SK-N-MC (cell line): ENCODE measurements at regions not wholly inside any gene's neighbourhood (a gene's known extent, or its start where the extent isn't known, plus 50 kb on each side); places are given as distances from the start of the nearest gene placed in this dataset.

Experiments
- DNase-seq: peaks from one replicate; pipeline ENCODE4 v3.0.0-alpha.2; 2011; ENCODE audit warnings: low read depth, low spot score
- H3K27ac ChIP-seq: fragments of 200-600 bp; sonication (generic); 2 replicates; pipeline ENCODE4 v1.5.1; 2016; ENCODE audit warnings: mixed run types
- H3K36me3 ChIP-seq: fragments of 200-600 bp; sonication (generic); 2 replicates; pipeline ENCODE4 v1.6.1; 2017; ENCODE audit warnings: antibody characterized with exemption, low read length, mixed read lengths; ENCODE audit not compliant: insufficient read depth
- H3K4me3 ChIP-seq: fragments of 200-600 bp; sonication (generic); 2 replicates; pipeline ENCODE4 v1.5.1; 2016
- H3K9ac ChIP-seq: fragments of 200-600 bp; sonication (generic); 2 replicates; pipeline ENCODE4 v1.8.0; 2017; ENCODE audit warnings: mixed run types, mixed read lengths; ENCODE audit not compliant: insufficient read length
- H3K9me3 ChIP-seq: fragments of 200-600 bp; sonication (generic); 2 replicates; pipeline ENCODE4 v1.6.1; 2017; ENCODE audit warnings: low read depth, mild to moderate bottlenecking, antibody characterized with exemption, low read length, moderate library complexity, mixed read lengths
- EZH2 ChIP-seq: fragments of 200-600 bp; sonication (generic); IDR thresholded peaks from one replicate; pipeline ENCODE4 v1.6.1; 2017; ENCODE audit warnings: antibody characterized with exemption
- FOXP2 ChIP-seq: optimal IDR thresholded peaks from 2 replicates; pipeline ENCODE3; 2011; ENCODE audit warnings: mild to moderate bottlenecking, moderate library complexity; ENCODE audit not compliant: insufficient read depth; ENCODE audit errors: extremely low read length, control extremely low read depth
- POLR2AphosphoS5 ChIP-seq: IDR thresholded peaks from 2 replicates; pipeline ENCODE4 v1.6.1; 2012; ENCODE audit warnings: mild to moderate bottlenecking, low read depth, low read length, borderline replicate concordance

GRCh38 chr1:29830916-29831315 is 594.6 kb downstream of the PTPRU start:
- no peak for DNase-seq
- TF ChIP-seq EZH2 = no peak
- no peak for TF ChIP-seq FOXP2
- TF ChIP-seq POLR2AphosphoS5 = no peak
- Histone ChIP-seq H3K4me3 (no peak overlapping the region), H3K27ac (no peak overlapping the region), H3K9me3 (no peaks in the 10 kb centered on the region), H3K36me3 (no peaks in the 10 kb centered on the region), H3K9ac (no peak overlapping the region)

- TF ChIP-seq EZH2 (no peak), FOXP2 (no peak), POLR2AphosphoS5 (no peak)
- no peak overlapping the region for H3K9ac ChIP-seq
These were observed 594.1 kb downstream of the PTPRU start for GRCh38 chr1:29830383-29830782.

GRCh38 chr1:29829448-29830344 is 593.4 kb downstream of the PTPRU start:
- Histone ChIP-seq H3K9ac (no peak overlapping the region), H3K4me3 (no peak overlapping the region), H3K27ac (no peak overlapping the region), H3K9me3 (no peaks in the 10 kb centered on the region), H3K36me3 (no peaks in the 10 kb centered on the region)
- DNase-seq = no peak
- TF ChIP-seq POLR2AphosphoS5 (no peak), EZH2 (no peak), FOXP2 (no peak)

More at GRCh38 chr1:29830383-29830782, 594.1 kb downstream of the PTPRU start:
- no peak overlapping the region for H3K4me3 ChIP-seq
- no peaks in the 10 kb centered on the region for H3K36me3 ChIP-seq
- H3K27ac ChIP-seq = no peak overlapping the region
- no peak for DNase-seq
- no peaks in the 10 kb centered on the region for H3K9me3 ChIP-seq

- no peak for DNase-seq
- H3K9me3 ChIP-seq = no peaks in the 10 kb centered on the region
- H3K9ac ChIP-seq = no peak overlapping the region
- no peak for TF ChIP-seq FOXP2
- TF ChIP-seq EZH2 = no peak
- TF ChIP-seq POLR2AphosphoS5 = no peak
- H3K27ac ChIP-seq = no peak overlapping the region
- no peaks in the 10 kb centered on the region for H3K36me3 ChIP-seq
- no peak overlapping the region for H3K4me3 ChIP-seq
These were observed 592.5 kb downstream of the PTPRU start for GRCh38 chr1:29828526-29829447.

GRCh38 chr1:29827801-29828525 is 591.6 kb downstream of the PTPRU start:
- Histone ChIP-seq H3K36me3 (no peaks in the 10 kb centered on the region), H3K27ac (no peak overlapping the region), H3K9me3 (no peaks in the 10 kb centered on the region), H3K9ac (no peak overlapping the region), H3K4me3 (no peak overlapping the region)
- DNase-seq = no peak
- no peak for TF ChIP-seq EZH2
- no peak for TF ChIP-seq POLR2AphosphoS5
- TF ChIP-seq FOXP2 = no peak

- Histone ChIP-seq H3K9me3 (no peaks in the 10 kb centered on the region), H3K9ac (no peak overlapping the region), H3K27ac (no peak overlapping the region), H3K4me3 (no peak overlapping the region), H3K36me3 (no peaks in the 10 kb centered on the region)
- TF ChIP-seq EZH2 (no peak), POLR2AphosphoS5 (no peak), FOXP2 (no peak)
- no peak for DNase-seq
These were observed 591.0 kb downstream of the PTPRU start for GRCh38 chr1:29827237-29827750.

- TF ChIP-seq EZH2 (no peak), FOXP2 (no peak), POLR2AphosphoS5 (no peak)
These were observed 590.3 kb downstream of the PTPRU start for GRCh38 chr1:29826646-29827045.

GRCh38 chr1:29825941-29826415 is 589.7 kb downstream of the PTPRU start:
- Histone ChIP-seq H3K9ac (no peak overlapping the region), H3K9me3 (no peaks in the 10 kb centered on the region), H3K27ac (no peak overlapping the region), H3K4me3 (no peak overlapping the region), H3K36me3 (no peaks in the 10 kb centered on the region)
- TF ChIP-seq POLR2AphosphoS5 (no peak), EZH2 (no peak), FOXP2 (no peak)
- no peak for DNase-seq

More at GRCh38 chr1:29826646-29827045, 590.3 kb downstream of the PTPRU start:
- Histone ChIP-seq H3K9ac (no peak overlapping the region), H3K36me3 (no peaks in the 10 kb centered on the region), H3K4me3 (no peak overlapping the region), H3K9me3 (no peaks in the 10 kb centered on the region), H3K27ac (no peak overlapping the region)
- DNase-seq = no peak
